NCI-H2107 (cell line): ENCODE measurements at regions not wholly inside any gene's neighbourhood (a gene's known extent, or its start where the extent isn't known, plus 50 kb on each side); places are given as distances from the start of the nearest gene placed in this dataset.

Experiments
- DNase-seq: peaks from one replicate; lab custom pipeline; 2025; lab: John Stamatoyannopoulos, UW

GRCh38 chr2:217118559-217119284 lies 258.9 kb upstream of the TNP1 start:
- no peak for DNase-seq

GRCh38 chr2:217117523-217117922 lies 257.7 kb upstream of the TNP1 start:
- DNase-seq = no peak

DNA sequence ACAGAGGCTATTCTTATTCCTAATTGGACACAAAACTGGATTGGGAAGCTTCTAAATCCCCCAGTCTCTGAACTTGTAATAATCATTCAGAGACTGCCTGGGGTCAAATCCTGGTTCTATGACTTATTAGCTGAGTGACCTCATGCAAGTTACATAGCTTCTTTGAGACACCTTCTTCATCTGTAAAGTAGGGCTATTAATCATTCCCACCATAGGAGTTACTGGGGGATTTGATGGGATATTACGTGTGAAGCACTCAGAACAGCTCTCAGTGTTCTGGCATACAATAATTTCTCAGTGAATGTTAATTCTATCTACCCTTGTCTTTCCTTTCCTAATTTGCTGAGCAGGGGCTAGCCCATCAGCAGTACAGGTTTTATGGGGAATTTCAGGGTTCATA lies 256.7 kb upstream of the TNP1 start:
- DNase-seq = no peak

GRCh38 chr2:217114117-217114516 lies 254.3 kb upstream of the TNP1 start:
- DNase-seq = no peak

- DNase-seq = no peak
Measured at GRCh38 chr2:217113491-217113890, 253.6 kb upstream of the TNP1 start.

DNA sequence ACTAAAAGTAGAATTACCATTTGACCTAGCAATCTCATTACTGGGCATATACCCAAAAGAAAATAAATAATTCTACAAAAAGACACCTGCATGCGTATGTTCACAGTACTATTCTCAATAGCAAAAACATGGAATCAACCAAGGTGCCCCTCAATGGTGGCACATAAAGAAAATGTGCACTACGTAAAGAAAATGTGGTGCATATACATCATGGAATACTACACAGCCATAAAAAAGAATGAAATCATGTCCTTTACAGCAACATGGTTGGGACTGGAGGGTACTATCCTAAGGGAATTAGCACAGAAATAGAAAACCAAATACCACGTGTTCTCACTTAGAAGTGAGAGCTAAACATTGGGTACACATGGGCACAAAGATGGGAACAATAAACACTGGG lies 250.7 kb upstream of the TNP1 start:
- DNase-seq = no peak

- no peak for DNase-seq
Measured at GRCh38 chr2:217108575-217109027, 248.7 kb upstream of the TNP1 start.

GRCh38 chr2:217108086-217108485 lies 248.2 kb upstream of the TNP1 start:
- no peak for DNase-seq

DNA sequence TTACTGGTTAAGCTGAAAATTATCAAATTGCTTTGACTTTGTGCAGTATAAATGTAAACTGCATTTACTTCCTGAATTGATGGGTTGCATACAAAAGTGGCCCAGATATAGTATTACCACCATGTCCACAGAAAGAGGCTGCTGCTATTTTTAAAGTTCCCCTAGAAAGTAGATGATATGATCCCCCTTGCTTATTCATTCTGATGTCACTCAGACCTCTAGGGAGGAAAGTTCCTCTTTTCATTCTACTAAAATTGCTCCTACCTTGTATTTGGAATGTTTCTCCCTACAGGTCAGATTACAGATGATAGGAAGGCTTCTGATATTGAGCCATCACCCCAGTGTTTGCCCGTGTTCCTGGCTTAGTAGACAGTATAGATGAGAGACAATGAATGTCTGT lies 247.6 kb upstream of the TNP1 start:
- DNase-seq = no peak

DNA sequence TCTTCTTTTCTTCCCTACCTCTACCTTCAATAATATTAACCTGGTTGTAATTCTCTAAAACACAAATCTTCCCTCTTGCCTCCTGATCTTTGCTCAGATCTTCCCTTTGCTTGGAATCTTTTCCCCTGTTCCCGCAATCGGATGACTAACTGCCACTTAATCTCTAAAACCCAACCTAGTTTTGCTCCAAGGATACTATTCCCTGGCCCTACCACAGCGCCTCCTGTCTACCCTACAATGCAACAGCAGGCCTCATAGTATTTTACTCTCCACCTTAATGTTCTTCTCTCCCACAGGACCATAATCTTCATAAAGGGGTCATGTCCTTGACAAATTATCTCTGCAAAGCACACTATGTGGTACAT lies 246.8 kb upstream of the TNP1 start:
- DNase-seq = no peak

DNA sequence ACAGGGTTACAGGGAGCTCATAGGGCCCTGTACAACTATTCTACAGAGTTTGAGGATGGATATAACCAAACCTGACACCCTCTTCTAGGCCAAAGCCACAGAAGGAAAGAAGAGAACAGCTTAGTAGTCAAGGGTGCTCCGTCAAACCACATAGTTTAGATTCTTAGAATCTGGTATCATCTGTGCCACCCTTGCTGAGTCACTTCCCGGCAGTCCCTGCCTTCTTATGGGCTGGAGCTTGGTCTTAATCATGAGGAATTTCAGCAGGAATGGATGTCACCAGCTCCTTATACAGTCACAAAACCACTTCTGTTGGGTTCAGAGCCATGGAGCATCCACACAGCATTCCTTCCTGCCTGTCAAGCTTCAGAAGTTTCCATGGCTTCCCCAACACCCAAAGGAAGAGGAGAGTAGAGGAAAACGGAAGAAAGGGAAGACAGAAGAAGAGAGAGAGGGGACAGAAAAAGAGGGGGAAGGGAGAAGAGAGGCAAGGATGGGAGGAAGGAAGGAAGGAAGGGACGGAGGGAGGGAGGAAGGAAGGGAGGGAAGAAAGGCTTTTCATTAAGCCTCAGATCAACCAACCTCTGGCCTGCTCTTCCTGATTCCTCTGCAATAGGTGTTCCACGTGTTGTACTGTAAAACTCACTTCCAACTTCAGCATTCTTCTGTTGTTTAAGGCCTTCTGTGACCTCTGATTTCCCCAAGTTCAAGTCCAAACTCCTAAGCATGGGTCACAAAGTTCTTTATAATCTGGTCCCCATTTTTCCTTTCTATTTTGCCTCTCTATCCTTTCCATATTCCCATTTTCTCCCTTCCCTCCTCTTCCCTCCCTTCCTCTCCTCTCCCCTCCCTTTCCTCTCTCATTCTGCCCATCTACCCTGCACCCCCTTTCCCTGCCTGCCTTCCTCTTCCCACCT lies 246.1 kb upstream of the TNP1 start:
- no peak for DNase-seq

GRCh38 chr2:217103752-217104545 lies 244.1 kb upstream of the TNP1 start:
- DNase-seq = no peak

- no peak for DNase-seq
Measured at GRCh38 chr2:217102956-217103355, 243.1 kb upstream of the TNP1 start.

GRCh38 chr2:217101972-217102371 lies 242.1 kb upstream of the TNP1 start:
- DNase-seq = no peak

DNA sequence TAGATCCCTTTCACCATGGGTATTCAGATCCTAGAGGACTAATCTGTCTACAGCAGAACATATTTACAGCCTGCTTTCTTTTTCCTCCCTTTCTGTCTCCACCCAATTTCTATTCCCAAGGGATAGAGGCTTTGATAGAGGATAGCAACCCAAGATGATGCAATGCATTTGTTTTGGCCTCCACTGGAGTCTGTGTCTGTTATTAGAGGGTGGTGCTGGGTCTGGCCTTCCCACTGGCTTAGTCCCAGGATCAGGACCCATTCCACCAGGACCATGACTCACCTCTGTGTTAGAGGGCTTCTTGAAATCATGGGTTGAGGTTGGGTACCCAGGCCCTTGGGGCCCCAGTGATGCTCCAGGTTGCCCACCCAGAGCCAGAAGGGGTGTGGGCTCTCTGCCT lies 239.7 kb upstream of the TNP1 start:
- no peak for DNase-seq

DNA sequence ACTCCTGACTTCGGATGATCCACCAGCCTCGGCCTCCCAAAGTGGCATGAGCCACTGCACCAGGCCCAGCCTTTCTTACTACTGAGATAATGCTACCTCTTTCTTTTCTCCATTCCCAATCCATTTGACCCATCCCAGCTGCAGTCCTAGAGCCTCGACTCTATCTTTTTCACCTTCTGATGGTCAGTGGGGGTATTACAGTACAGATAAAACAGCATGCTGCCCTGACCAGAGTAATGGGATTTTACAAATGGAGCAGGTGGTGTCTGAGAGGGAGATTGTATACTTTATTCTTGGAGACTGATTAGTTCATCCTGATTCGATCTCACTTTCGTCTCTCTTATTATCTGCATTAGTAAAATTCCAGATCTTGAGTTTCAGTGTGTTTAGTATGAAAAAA lies 238.6 kb upstream of the TNP1 start:
- no peak for DNase-seq

DNA sequence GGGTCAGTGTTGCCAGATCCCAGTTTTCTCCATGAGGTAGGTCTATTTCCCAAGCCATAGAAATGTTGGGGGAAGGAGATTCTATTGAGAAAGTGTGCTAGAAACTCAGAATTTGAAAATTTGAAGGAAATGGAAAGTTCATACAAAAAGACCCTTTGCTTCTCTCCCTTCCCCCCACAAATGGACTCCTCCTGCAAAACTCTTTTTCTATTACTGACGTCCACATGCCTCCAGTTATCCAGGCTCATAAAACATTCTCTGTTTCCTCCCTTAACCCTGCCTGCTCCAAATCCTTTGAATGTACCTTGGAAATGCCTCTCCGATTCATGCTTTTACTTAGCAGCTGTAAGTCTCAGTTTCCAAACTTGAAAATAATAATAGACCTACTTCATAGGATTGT lies 237.5 kb upstream of the TNP1 start:
- no peak for DNase-seq

- DNase-seq = no peak
Measured at GRCh38 chr2:217096474-217097225, 236.8 kb upstream of the TNP1 start.

- no peak for DNase-seq
Measured at GRCh38 chr2:217095511-217096205, 235.8 kb upstream of the TNP1 start.

DNA sequence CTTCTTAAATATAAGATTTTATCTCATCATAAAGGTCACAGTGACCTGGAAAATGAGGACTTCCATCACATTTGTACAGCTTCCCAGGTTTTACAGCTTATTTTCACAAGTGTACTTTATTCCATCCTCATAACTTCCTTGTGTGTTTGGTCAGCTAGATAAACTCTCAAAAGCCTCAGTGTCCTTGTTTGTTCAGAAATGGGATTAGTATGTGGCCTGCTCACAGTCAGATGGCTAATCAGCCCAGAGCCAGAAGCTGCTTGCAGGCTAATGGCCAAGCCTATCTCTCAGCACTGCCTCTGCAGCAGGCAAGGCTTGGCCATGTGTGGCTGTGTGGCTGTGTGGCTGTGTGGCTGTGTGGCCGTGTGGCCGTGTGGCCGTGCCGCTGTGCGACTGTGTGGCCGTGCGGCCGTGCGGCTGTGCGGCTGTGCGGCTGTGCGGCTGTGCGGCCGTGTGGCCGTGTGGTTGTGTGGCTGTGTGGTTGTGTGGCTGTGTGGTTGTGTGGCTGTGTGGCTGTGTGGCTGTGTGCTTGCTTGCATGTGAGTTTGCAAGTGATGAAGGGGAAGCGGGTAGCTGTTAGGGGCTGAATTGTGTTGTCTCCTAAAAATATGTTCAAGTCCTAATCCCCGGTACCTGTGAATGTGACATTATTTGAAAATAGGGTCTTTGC lies 233.0 kb upstream of the TNP1 start:
- DNase-seq = no peak

DNA sequence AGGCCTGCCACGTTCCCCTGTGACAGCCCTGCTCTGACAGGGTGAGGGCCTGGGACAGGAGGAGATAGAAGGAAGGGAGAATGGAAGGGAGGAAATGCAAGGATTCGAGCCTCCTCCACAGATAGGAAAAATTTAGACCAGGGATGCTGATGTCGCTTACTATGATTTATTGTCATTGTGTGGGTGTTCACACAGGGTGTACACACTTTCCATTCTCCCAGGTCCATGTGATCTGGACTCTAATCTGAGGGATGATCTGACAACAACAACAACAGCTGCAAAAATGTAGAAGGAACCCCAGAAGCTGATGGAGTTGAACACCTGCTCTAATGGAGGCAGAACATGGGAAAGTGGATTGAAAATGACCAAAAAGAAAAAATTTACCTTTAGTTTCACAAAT lies 231.7 kb upstream of the TNP1 start:
- no peak for DNase-seq
